CD4-positive, alpha-beta T cell (primary cell): ENCODE measurements at regions not wholly inside any gene's neighbourhood (a gene's known extent, or its start where the extent isn't known, plus 50 kb on each side); places are given as distances from the start of the nearest gene placed in this dataset.
"Not testable (repeated sequence)": the region's sequence is repeated elsewhere in the genome, so short reads cannot be mapped to it uniquely, and the experiment has no call there.

ENCODE experiments used
- ATAC-seq: fragments of 200-7000 bp; cut with Tn5 transposase; one replicate; pipeline ENCODE4 v1.10.0; 2022; ENCODE audit warnings: mild to moderate bottlenecking; ENCODE audit not compliant: poor library complexity
- CTCF ChIA-PET: fragments of 350-600 bp; sonication (Branson Sonifier 250); formaldehyde crosslinking; loops from one replicate; lab custom pipeline; 2021; ENCODE audit warnings: antibody characterized with exemption, inconsistent platforms; lab: Charles Lee
- POLR2A ChIA-PET: fragments of 350-600 bp; sonication (Branson Sonifier 250); formaldehyde crosslinking; loops from one replicate; lab custom pipeline; 2021; ENCODE audit warnings: antibody characterized with exemption, inconsistent platforms; lab: Charles Lee
- DNase-seq, 14 experiments: peaks; one replicate each; pipeline ENCODE4 v3.0.0-alpha.2; 2013 to 2020; ENCODE audit warnings: mixed read lengths in 2 of 14
- H3K27ac ChIP-seq, 2 donors: one replicate each; pipeline versions ENCODE4 v1.5.1 to v1.7.0; 2013; ENCODE audit warnings: low read length in 2 of 2, low read depth in 1 of 2, mild to moderate bottlenecking in 1 of 2
- H3K27me3 ChIP-seq, 2 experiments: 1 replicate in 1 of 2; 2 replicates in 1 of 2; pipeline versions ENCODE4 v1.6.1 to v1.7.0; 2013; ENCODE audit warnings: low read length in 2 of 2, control low read depth in 1 of 2, mild to moderate bottlenecking in 1 of 2, moderate library complexity in 1 of 2; ENCODE audit not compliant: insufficient read depth in 2 of 2, control insufficient read depth in 1 of 2
- H3K36me3 ChIP-seq: one replicate; pipeline ENCODE4 v1.6.1; 2013; ENCODE audit warnings: low read length, control low read depth; ENCODE audit not compliant: insufficient read depth
- H3K4me1 ChIP-seq: one replicate; pipeline ENCODE4 v1.6.1; 2013; ENCODE audit warnings: low read length, control low read depth; ENCODE audit not compliant: insufficient read depth
- H3K4me3 ChIP-seq: one replicate; pipeline ENCODE4 v1.5.1; 2013; ENCODE audit warnings: mild to moderate bottlenecking, low read length, moderate library complexity
- H3K9me3 ChIP-seq, 2 experiments: 1 replicate in 1 of 2; 2 replicates in 1 of 2; pipeline versions ENCODE4 v1.6.1 to v1.7.0; 2013; ENCODE audit warnings: low read length in 2 of 2, mild to moderate bottlenecking in 2 of 2, control low read depth in 1 of 2, moderate library complexity in 1 of 2; ENCODE audit not compliant: control insufficient read depth in 1 of 2, insufficient read depth in 1 of 2
- H3K27ac Mint-ChIP-seq: one replicate; pipeline ENCODE4 v1.8.0; 2020; ENCODE audit warnings: mixed read lengths
- H3K27me3 Mint-ChIP-seq: one replicate; pipeline ENCODE4 v1.8.0; 2021; ENCODE audit warnings: mixed read lengths
- H3K36me3 Mint-ChIP-seq: one replicate; pipeline ENCODE4 v1.8.0; 2021; ENCODE audit warnings: low read depth, mixed read lengths
- H3K4me1 Mint-ChIP-seq: one replicate; pipeline ENCODE4 v1.8.0; 2021; ENCODE audit warnings: low read depth, mixed read lengths
- H3K4me3 Mint-ChIP-seq: one replicate; pipeline ENCODE4 v1.8.0; 2020; ENCODE audit warnings: mild to moderate bottlenecking, mixed read lengths
- H3K9me3 Mint-ChIP-seq: one replicate; pipeline ENCODE4 v1.8.0; 2020; ENCODE audit warnings: mixed read lengths
- CTCF ChIP-seq: fragments of 200-600 bp; IDR thresholded peaks from one replicate; pipeline ENCODE4 v1.8.0; 2022; ENCODE audit warnings: antibody characterized with exemption, mild to moderate bottlenecking
- intact Hi-C, 2 experiments: fragments of 100-400 bp; cut with DNase I in 1 of 2; cut with micrococcal nuclease in 1 of 2; formaldehyde crosslinking; loops; one replicate each; pipeline versions ENCODE4 v1.15.1 to v1.9.0; 2023 to 2025; cut with DNase I, micrococcal nuclease

GRCh38 chr7:84912018-84912417, 274.8 kb downstream of the SEMA3D start:
- Mint-ChIP-seq H3K27ac (no peak overlapping the region), H3K9me3 (no peaks in the 10 kb centered on the region), H3K27me3 (no peaks in the 10 kb centered on the region), H3K4me1 (no peaks in the 10 kb centered on the region), H3K4me3 (no peak overlapping the region), H3K36me3 (no peaks in the 10 kb centered on the region)
- Histone ChIP-seq H3K27ac (no peak overlapping the region), H3K36me3 (no peaks in the 10 kb centered on the region), H3K4me1 (no peaks in the 10 kb centered on the region), H3K9me3 (no peaks in the 10 kb centered on the region), H3K27me3 (no peaks in the 10 kb centered on the region), H3K4me3 (no peak overlapping the region)
- intact Hi-C loops = no loop called here
- no peak for TF ChIP-seq CTCF
- no peak for DNase-seq
- ChIA-PET POLR2A (no interaction called here), CTCF (no interaction called here)
- ATAC-seq = no peak

GRCh38 chr7:84911077-84911476, 275.8 kb downstream of the SEMA3D start:
- Mint-ChIP-seq H3K27ac (no peak overlapping the region), H3K9me3 (no peaks in the 10 kb centered on the region), H3K36me3 (no peaks in the 10 kb centered on the region), H3K4me3 (no peak overlapping the region), H3K4me1 (no peaks in the 10 kb centered on the region), H3K27me3 (no peaks in the 10 kb centered on the region)
- no peak for DNase-seq
- intact Hi-C loops = no loop called here
- ChIA-PET POLR2A (no interaction called here), CTCF (no interaction called here)
- Histone ChIP-seq H3K9me3 (no peaks in the 10 kb centered on the region), H3K36me3 (no peaks in the 10 kb centered on the region), H3K4me1 (no peaks in the 10 kb centered on the region), H3K27ac (no peak overlapping the region), H3K4me3 (no peak overlapping the region), H3K27me3 (no peaks in the 10 kb centered on the region)
- TF ChIP-seq CTCF = no peak
- no peak for ATAC-seq

GRCh38 chr7:84910322-84910721, 276.5 kb downstream of the SEMA3D start:
- H3K9me3 ChIP-seq, H3K4me1 ChIP-seq, H3K4me3 ChIP-seq, ATAC-seq, CTCF ChIA-PET, H3K27ac ChIP-seq, POLR2A ChIA-PET, H3K4me1 Mint-ChIP-seq, intact Hi-C loops, H3K9me3 Mint-ChIP-seq, H3K36me3 Mint-ChIP-seq, H3K27me3 Mint-ChIP-seq, H3K27me3 ChIP-seq, H3K4me3 Mint-ChIP-seq, DNase-seq, H3K36me3 ChIP-seq, H3K27ac Mint-ChIP-seq: not testable (repeated sequence)

GRCh38 chr7:84908196-84908793, 278.6 kb downstream of the SEMA3D start:
- POLR2A ChIA-PET = no interaction called here

More at GRCh38 chr7:84908196-84908793, 278.6 kb downstream of the SEMA3D start:
- ATAC-seq (no peak), DNase-seq (no peak)
- no peak overlapping the region for H3K4me3 ChIP-seq
- no peaks in the 10 kb centered on the region for H3K36me3 ChIP-seq
- H3K27ac ChIP-seq = no peak overlapping the region
- no peak for TF ChIP-seq CTCF
- Mint-ChIP-seq H3K27ac (no peak overlapping the region), H3K9me3 (peaks cover 2% of the 10 kb centered on the region), H3K36me3 (no peaks in the 10 kb centered on the region), H3K27me3 (no peaks in the 10 kb centered on the region), H3K4me3 (no peak overlapping the region), H3K4me1 (no peaks in the 10 kb centered on the region)
- H3K9me3 ChIP-seq = no peaks in the 10 kb centered on the region
- no peaks in the 10 kb centered on the region for H3K27me3 ChIP-seq
- no peaks in the 10 kb centered on the region for H3K4me1 ChIP-seq
- CTCF ChIA-PET = no interaction called here
- intact Hi-C loops = no loop called here
